B cell (primary cell): ENCODE measurements at regions not wholly inside any gene's neighbourhood (a gene's known extent, or its start where the extent isn't known, plus 50 kb on each side); places are given as distances from the start of the nearest gene placed in this dataset.

Source experiments
- ATAC-seq: fragments of 200-7000 bp; cut with Tn5 transposase; one replicate; pipeline ENCODE4 v1.10.0; 2021; ENCODE audit warnings: low read depth, mild to moderate bottlenecking, moderate number of reproducible peaks, moderate library complexity
- CTCF ChIA-PET: fragments of 350-600 bp; sonication (Branson Sonifier 250); formaldehyde crosslinking; loops from one replicate; lab custom pipeline; 2021; ENCODE audit warnings: antibody characterized with exemption, inconsistent platforms; lab: Charles Lee
- POLR2A ChIA-PET: fragments of 350-600 bp; sonication (Branson Sonifier 250); formaldehyde crosslinking; loops from one replicate; lab custom pipeline; 2021; ENCODE audit warnings: antibody characterized with exemption; lab: Charles Lee
- DNase-seq: peaks from one replicate; pipeline ENCODE4 v3.0.0; 2013
- H2AFZ ChIP-seq: 2 replicates; pipeline ENCODE4 v1.6.1; 2012; ENCODE audit warnings: mild to moderate bottlenecking, low read depth, low read length; ENCODE audit not compliant: insufficient read depth, poor library complexity, severe bottlenecking
- H3K27ac ChIP-seq, 2 donors: 1 replicate in 1 of 2; 2 replicates in 1 of 2; pipeline ENCODE4 v1.5.1; 2012 to 2013; ENCODE audit warnings: low read length in 2 of 2, mild to moderate bottlenecking in 2 of 2, moderate library complexity in 1 of 2
- H3K27me3 ChIP-seq, 4 experiments: fragments of 200-600 bp in 1 of 4; sonication (generic) in 1 of 4; replicated peaks in 1 of 4; 1 replicate in 2 of 4; 2 replicates in 2 of 4; pipeline versions ENCODE4 v1.6.1 to v1.7.0; 2013 to 2016; ENCODE audit warnings: low read length in 3 of 4, mild to moderate bottlenecking in 2 of 4, mixed read lengths in 1 of 4, moderate library complexity in 1 of 4; ENCODE audit not compliant: insufficient read depth in 4 of 4, control insufficient read depth in 3 of 4; ENCODE audit errors: control extremely low read depth in 1 of 4
- H3K36me3 ChIP-seq, 2 experiments: replicated peaks in 1 of 2; 1 replicate in 1 of 2; 2 replicates in 1 of 2; pipeline versions ENCODE4 v1.6.1 to v1.7.1; 2013; ENCODE audit warnings: low read length in 1 of 2; ENCODE audit not compliant: insufficient read depth in 2 of 2, control insufficient read depth in 1 of 2; ENCODE audit errors: control extremely low read depth in 1 of 2, extremely low read depth in 1 of 2
- H3K4me1 ChIP-seq, 2 donors: fragments of 200-600 bp in 1 of 2; sonication (generic) in 1 of 2; 1 replicate in 1 of 2; 2 replicates in 1 of 2; pipeline versions ENCODE4 v1.5.1 to v1.6.1; 2013 to 2017; ENCODE audit warnings: low read length in 2 of 2; ENCODE audit not compliant: control insufficient read depth in 2 of 2, insufficient read depth in 2 of 2
- H3K4me2 ChIP-seq: replicated peaks from 2 replicates; pipeline ENCODE3; 2012; ENCODE audit warnings: mild to moderate bottlenecking, low read depth, low read length; ENCODE audit not compliant: poor library complexity, severe bottlenecking
- H3K4me3 ChIP-seq, 5 experiments: fragments of 200-600 bp in 1 of 5; sonication (generic) in 1 of 5; 1 replicate in 3 of 5; 2 replicates in 2 of 5; pipeline versions ENCODE4 v1.5.1 to v1.7.0; 2011 to 2016; ENCODE audit warnings: low read length in 4 of 5, mild to moderate bottlenecking in 4 of 5, low read depth in 2 of 5, control low read depth in 1 of 5, moderate library complexity in 1 of 5; ENCODE audit not compliant: insufficient read depth in 1 of 5; ENCODE audit errors: control extremely low read depth in 1 of 5, extremely low read depth in 1 of 5
- H3K79me2 ChIP-seq: fragments of 200-600 bp; sonication (generic); one replicate; pipeline ENCODE4 v1.6.0; 2016; ENCODE audit warnings: low read length; ENCODE audit not compliant: control insufficient read depth, insufficient read depth
- H3K9ac ChIP-seq: fragments of 200-600 bp; sonication (generic); 2 replicates; pipeline ENCODE4 v1.6.1; 2017; ENCODE audit warnings: mild to moderate bottlenecking, low read length, moderate library complexity
- H3K9me3 ChIP-seq, 3 donors: one replicate each; pipeline versions ENCODE4 v1.6.1 to v1.7.1; 2013; ENCODE audit warnings: low read length in 2 of 3; ENCODE audit not compliant: control insufficient read depth in 2 of 3, insufficient read depth in 1 of 3; ENCODE audit errors: control extremely low read depth in 1 of 3
- H4K20me1 ChIP-seq: 2 replicates; pipeline ENCODE4 v1.6.0; 2012; ENCODE audit warnings: mild to moderate bottlenecking, low read length; ENCODE audit not compliant: insufficient read depth, control insufficient read depth, poor library complexity, severe bottlenecking
- H3K27ac Mint-ChIP-seq: one replicate; pipeline ENCODE4 v1.8.0; 2021; ENCODE audit warnings: mixed read lengths
- H3K27me3 Mint-ChIP-seq: one replicate; pipeline ENCODE4 v1.8.0; 2021; ENCODE audit warnings: mixed read lengths
- H3K4me1 Mint-ChIP-seq: one replicate; pipeline ENCODE4 v1.8.0; 2021; ENCODE audit warnings: mixed read lengths
- H3K4me3 Mint-ChIP-seq: one replicate; pipeline ENCODE4 v1.8.0; 2021; ENCODE audit warnings: mixed read lengths
- H3K9me3 Mint-ChIP-seq: one replicate; pipeline ENCODE4 v1.8.0; 2022; ENCODE audit warnings: mixed read lengths; ENCODE audit not compliant: insufficient read depth
- CTCF ChIP-seq: fragments of 200-600 bp; IDR thresholded peaks from one replicate; pipeline ENCODE4 v1.8.0; 2022; ENCODE audit warnings: antibody characterized with exemption, mild to moderate bottlenecking
- EZH2 ChIP-seq: IDR thresholded peaks from 2 replicates; pipeline ENCODE4 v1.6.1; 2012; ENCODE audit warnings: borderline replicate concordance, low read depth, mild to moderate bottlenecking, moderate library complexity, low read length; ENCODE audit not compliant: insufficient read depth, poor library complexity, severe bottlenecking
- WGBS: methylation state at CpG from one replicate; pipeline ENCODE4 v1.1.5; 2013; ENCODE audit warnings: missing lambda C conversion rate; ENCODE audit not compliant: insufficient coverage; 5-methylcytosine and 5-hydroxymethylcytosine counted together
- intact Hi-C: fragments of 100-400 bp; cut with micrococcal nuclease; formaldehyde crosslinking; loops from one replicate; pipeline ENCODE4 v1.10.0; 2022

GRCh38 chr11:129282634-129283033 lies 90.5 kb upstream of the ARHGAP32 start:
- no peak overlapping the region for H3K27ac Mint-ChIP-seq
- H3K27ac ChIP-seq, result no peak overlapping the region
- ATAC-seq, result no peak
- H3K9ac ChIP-seq, result no peak overlapping the region
- ChIA-PET CTCF (no interaction called here), POLR2A (no interaction called here)
- peaks cover 27% of the 10 kb centered on the region for H3K27me3 Mint-ChIP-seq
- H3K4me1 ChIP-seq, result peaks cover 17 to 18% of the 10 kb centered on the region in 2 donors
- no peak overlapping the region for H3K4me2 ChIP-seq
- 79% methylated on average over 2 of the region's 2 CpGs for WGBS
- no peaks in the 10 kb centered on the region for H3K9me3 Mint-ChIP-seq
- no peaks in the 10 kb centered on the region for H3K79me2 ChIP-seq
- H2AFZ ChIP-seq, result no peak overlapping the region
- intact Hi-C loops, result no loop called here
- no peak overlapping the region for H3K4me3 ChIP-seq
- peaks cover 22% of the 10 kb centered on the region for H3K4me1 Mint-ChIP-seq
- no peak for DNase-seq
- no peak for TF ChIP-seq EZH2
- TF ChIP-seq CTCF, result no peak
- H4K20me1 ChIP-seq, result no peaks in the 10 kb centered on the region
- no peak overlapping the region for H3K4me3 Mint-ChIP-seq
- H3K36me3 ChIP-seq, result no peaks in the 10 kb centered on the region
- H3K27me3 ChIP-seq, result peaks cover 0 to 8% (median 0%) of the 10 kb centered on the region in 4 experiments
- no peaks in the 10 kb centered on the region for H3K9me3 ChIP-seq

- ChIA-PET CTCF (no interaction called here), POLR2A (no interaction called here)
- Mint-ChIP-seq H3K4me1 (peaks cover 29% of the 10 kb centered on the region), H3K4me3 (no peak overlapping the region), H3K27ac (no peak overlapping the region), H3K27me3 (peaks cover 34% of the 10 kb centered on the region), H3K9me3 (no peaks in the 10 kb centered on the region)
- peaks cover 0 to 6% (median 0%) of the 10 kb centered on the region in 4 experiments for H3K27me3 ChIP-seq
- H3K36me3 ChIP-seq, result no peaks in the 10 kb centered on the region
- H3K79me2 ChIP-seq, result no peaks in the 10 kb centered on the region
- H3K9me3 ChIP-seq, result no peaks in the 10 kb centered on the region
- no peak overlapping the region for H3K4me3 ChIP-seq
- no peak overlapping the region for H3K27ac ChIP-seq
- no peak for TF ChIP-seq EZH2
- no peak for TF ChIP-seq CTCF
- DNase-seq (no peak), ATAC-seq (no peak)
- no peaks in the 10 kb centered on the region for H4K20me1 ChIP-seq
- WGBS, result 97% methylated on average over 7 of the region's 11 CpGs
- H3K4me2 ChIP-seq, result no peak overlapping the region
- H3K9ac ChIP-seq, result no peak overlapping the region
- H2AFZ ChIP-seq, result no peak overlapping the region
- intact Hi-C loops, result no loop called here
- H3K4me1 ChIP-seq, result peaks cover 17 to 19% of the 10 kb centered on the region in 2 donors
These were observed 89.6 kb upstream of the ARHGAP32 start for GRCh38 chr11:129281471-129282415.
